PC-9 (cell line): ENCODE measurements at regions not wholly inside any gene's neighbourhood (a gene's known extent, or its start where the extent isn't known, plus 50 kb on each side); places are given as distances from the start of the nearest gene placed in this dataset.

Source experiments
- BruUV-seq: library from RNA; stranded (reverse); fragments of 400-500 nt; replicated peaks from 2 replicates; lab custom pipeline; 2021; lab: Mats Ljungman, UMichigan
- CTCF ChIA-PET: fragments of 300-600 bp; sonication (Branson Sonifier 250); formaldehyde crosslinking; loops from one replicate; lab custom pipeline; 2022; ENCODE audit warnings: antibody characterized with exemption; lab: Charles Lee
- POLR2A ChIA-PET: fragments of 300-600 bp; sonication (Branson Sonifier 250); formaldehyde crosslinking; loops from one replicate; lab custom pipeline; 2022; ENCODE audit warnings: antibody characterized with exemption; ENCODE audit not compliant: unreplicated experiment; lab: Charles Lee
- DNase-seq, 2 experiments: peaks; one replicate each; pipeline versions ENCODE4 v3.0.0 to v3.0.0-alpha.2; 2015 to 2022; ENCODE audit warnings: mixed read lengths in 1 of 2
- H2AFZ ChIP-seq: fragments of 200-600 bp; sonication (generic); 2 replicates; pipeline ENCODE4 v1.8.1; 2017; ENCODE audit warnings: antibody characterized with exemption
- H3F3A ChIP-seq: fragments of 200-600 bp; sonication (generic); 2 replicates; pipeline ENCODE4 v1.8.1; 2017; ENCODE audit warnings: antibody characterized with exemption, mild to moderate bottlenecking, low read depth; ENCODE audit not compliant: insufficient read depth
- H3K27ac ChIP-seq: fragments of 200-600 bp; sonication (generic); 2 replicates; pipeline ENCODE4 v1.6.1; 2016; ENCODE audit warnings: mixed run types
- H3K27me3 ChIP-seq: fragments of 200-600 bp; sonication (generic); 2 replicates; pipeline ENCODE4 v1.6.1; 2016; ENCODE audit warnings: low read depth, mixed run types; ENCODE audit not compliant: insufficient read depth
- H3K36me3 ChIP-seq: fragments of 200-600 bp; sonication (generic); 2 replicates; pipeline ENCODE4 v1.6.1; 2016; ENCODE audit warnings: low read depth, mixed run types
- H3K4me1 ChIP-seq: fragments of 200-600 bp; sonication (generic); replicated peaks from 2 replicates; pipeline ENCODE4 v1.6.1; 2016; ENCODE audit warnings: mixed run types; ENCODE audit not compliant: insufficient read depth
- H3K4me2 ChIP-seq: fragments of 200-600 bp; sonication (generic); 2 replicates; pipeline ENCODE4 v1.6.1; 2017; ENCODE audit warnings: mixed run types
- H3K4me3 ChIP-seq: fragments of 200-600 bp; sonication (generic); 2 replicates; pipeline ENCODE4 v1.6.1; 2016; ENCODE audit warnings: mixed run types
- H3K79me2 ChIP-seq: fragments of 200-600 bp; sonication (generic); 2 replicates; pipeline ENCODE4 v1.6.1; 2017; ENCODE audit warnings: low read depth, mixed run types
- H3K9me2 ChIP-seq: fragments of 200-600 bp; sonication (generic); 2 replicates; pipeline ENCODE4 v1.8.1; 2017; ENCODE audit warnings: mild to moderate bottlenecking; ENCODE audit not compliant: insufficient read depth
- H3K9me3 ChIP-seq: fragments of 200-600 bp; sonication (generic); 2 replicates; pipeline ENCODE4 v1.8.1; 2016; ENCODE audit warnings: low read depth; ENCODE audit not compliant: insufficient read depth
- H4K20me1 ChIP-seq: fragments of 200-600 bp; sonication (generic); 2 replicates; pipeline ENCODE4 v1.8.1; 2017; ENCODE audit not compliant: insufficient read depth
- CTCF ChIP-seq: fragments of 200-600 bp; sonication (generic); conservative IDR thresholded peaks from 2 replicates; pipeline ENCODE4 v1.6.1; 2017; ENCODE audit warnings: mixed run types, antibody characterized with exemption, mild to moderate bottlenecking, moderate library complexity
- EZH2 ChIP-seq: fragments of 200-600 bp; sonication (generic); IDR thresholded peaks from 2 replicates; pipeline ENCODE4 v1.8.0; 2017; ENCODE audit warnings: antibody characterized with exemption, low read depth
- intact Hi-C: fragments of 100-400 bp; cut with micrococcal nuclease; formaldehyde crosslinking; loops from one replicate; pipeline ENCODE4 v1.10.0; 2022; ENCODE audit not compliant: unreplicated experiment

DNA sequence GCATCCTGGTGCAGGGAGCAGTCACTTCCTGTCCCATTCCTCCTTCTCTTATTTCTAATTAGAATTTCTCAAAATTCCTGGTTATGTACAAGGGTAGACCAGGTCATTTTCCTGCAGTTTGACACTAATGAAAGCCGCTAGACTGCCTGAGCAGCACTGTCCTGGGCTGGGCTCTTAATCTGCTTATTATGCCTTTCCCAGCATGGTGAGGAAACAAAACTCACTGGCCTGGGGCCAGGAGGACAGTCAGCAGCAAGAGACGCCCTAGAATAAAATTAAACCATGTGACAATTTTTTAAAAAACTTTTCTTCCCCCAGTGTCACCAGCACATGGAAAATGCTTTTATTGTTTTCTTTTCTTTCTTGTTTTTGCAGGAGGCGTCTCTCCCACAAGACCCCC lies 647.5 kb downstream of the TYW1 start:
- H3K27ac ChIP-seq, result no peak overlapping the region
- no peak overlapping the region for H3K4me2 ChIP-seq
- no peak for DNase-seq
- no peaks in the 10 kb centered on the region for H3K36me3 ChIP-seq
- intact Hi-C loops, result no loop called here
- POLR2A ChIA-PET, result no interaction called here
- no peaks in the 10 kb centered on the region for H4K20me1 ChIP-seq
- no peaks in the 10 kb centered on the region for H3K79me2 ChIP-seq
- H3K4me1 ChIP-seq, result no peaks in the 10 kb centered on the region
- TF ChIP-seq CTCF, result no peak
- no peak for TF ChIP-seq EZH2
- no peaks in the 10 kb centered on the region for H3K9me2 ChIP-seq
- BruUV-seq, result no TSS peak
- CTCF ChIA-PET, result no interaction called here
- no peaks in the 10 kb centered on the region for H3F3A ChIP-seq
- H2AFZ ChIP-seq, result no peak overlapping the region
- 0 out of 2 replicates have a peak, but pooled peaks cover 6% of the 10 kb centered on the region for H3K27me3 ChIP-seq
- no peak overlapping the region for H3K4me3 ChIP-seq
- H3K9me3 ChIP-seq, result no peaks in the 10 kb centered on the region

DNA sequence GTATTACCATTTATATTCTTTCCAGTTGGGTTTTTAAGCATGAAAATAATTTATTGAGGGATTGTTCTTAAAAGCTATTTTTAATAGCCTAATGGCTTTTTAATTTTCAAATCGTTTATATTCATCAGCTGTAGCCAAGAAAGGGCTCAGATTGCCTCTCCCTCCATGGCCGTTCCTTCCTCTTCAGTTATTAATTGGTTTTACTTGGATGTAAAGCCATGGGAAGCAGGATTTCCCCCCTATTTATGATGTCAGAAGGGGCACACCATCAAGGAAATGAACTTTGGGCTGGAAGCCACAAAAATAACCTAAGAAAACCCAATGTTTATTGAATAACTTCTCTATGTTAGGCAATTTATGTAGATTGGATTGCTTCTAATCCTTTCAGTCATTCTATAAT lies 656.3 kb downstream of the TYW1 start:
- POLR2A ChIA-PET, result no interaction called here
- no peaks in the 10 kb centered on the region for H3F3A ChIP-seq
- no peak for DNase-seq
- H3K27me3 ChIP-seq, result no peaks in the 10 kb centered on the region
- no peaks in the 10 kb centered on the region for H3K36me3 ChIP-seq
- H3K4me3 ChIP-seq, result no peak overlapping the region
- H3K9me2 ChIP-seq, result no peaks in the 10 kb centered on the region
- H3K79me2 ChIP-seq, result no peaks in the 10 kb centered on the region
- no peaks in the 10 kb centered on the region for H3K4me1 ChIP-seq
- no peak overlapping the region for H2AFZ ChIP-seq
- no peak overlapping the region for H3K4me2 ChIP-seq
- intact Hi-C loops, result no loop called here
- H4K20me1 ChIP-seq, result no peaks in the 10 kb centered on the region
- no peak for TF ChIP-seq CTCF
- TF ChIP-seq EZH2, result no peak
- no TSS peak for BruUV-seq
- no peaks in the 10 kb centered on the region for H3K9me3 ChIP-seq
- CTCF ChIA-PET, result no interaction called here
- H3K27ac ChIP-seq, result no peak overlapping the region

- no peaks in the 10 kb centered on the region for H3K4me1 ChIP-seq
- ChIA-PET POLR2A (interaction anchor here (0.7 kb wide), 1 partner anchor 1826 kb away, joined by 5 read pairs; no protein-coding TSS in a partner anchor), CTCF (no interaction called here)
- intact Hi-C loops, result no loop called here
- H3K27me3 ChIP-seq, result no peaks in the 10 kb centered on the region
- no peak for DNase-seq
- no peaks in the 10 kb centered on the region for H4K20me1 ChIP-seq
- no peaks in the 10 kb centered on the region for H3K36me3 ChIP-seq
- H3F3A ChIP-seq, result no peaks in the 10 kb centered on the region
- no peaks in the 10 kb centered on the region for H3K9me3 ChIP-seq
- no peaks in the 10 kb centered on the region for H3K79me2 ChIP-seq
- no peak overlapping the region for H2AFZ ChIP-seq
- no peaks in the 10 kb centered on the region for H3K9me2 ChIP-seq
- no TSS peak for BruUV-seq
- no peak overlapping the region for H3K4me2 ChIP-seq
- no peak overlapping the region for H3K4me3 ChIP-seq
- no peak overlapping the region for H3K27ac ChIP-seq
- TF ChIP-seq CTCF (no peak), EZH2 (no peak)
Measured at GRCh38 chr7:67653856-67654454, 657.3 kb downstream of the TYW1 start.
